ENCODE measurements at regions not wholly inside any gene's neighbourhood (a gene's known extent, or its start where the extent isn't known, plus 50 kb on each side); places are given as distances from the start of the nearest gene placed in this dataset.

- no peak for TF ChIP-seq POLR2A (IDR thresholded peaks at IDR 0.05; ENCODE audit: low read depth, low read length)
- TF ChIP-seq ZBTB4 (CRISPR knock-in tag; IDR thresholded peaks at IDR 0.05), result no peak
- TF ChIP-seq MAX (IDR thresholded peaks at IDR 0.05; ENCODE audit: low read depth, low read length), result no peak
- no peak for TF ChIP-seq CTCF (IDR thresholded peaks at IDR 0.05 in 2 of 3, conservative IDR thresholded peaks at IDR 0.05 in 1 of 3; ENCODE audit: control insufficient read depth in 2 of 3, extremely low read depth in 1 of 3, insufficient read depth in 1 of 3, low read depth in 3 of 3, low read length in 3 of 3)
- no peak for TF ChIP-seq IRF3 (IDR thresholded peaks at IDR 0.05)
- no peak for TF ChIP-seq RB1 (IDR thresholded peaks at IDR 0.05; ENCODE audit: borderline replicate concordance)
- TF ChIP-seq SRF (IDR thresholded peaks at IDR 0.05; ENCODE audit: low read depth in 2 of 2, low read length in 2 of 2), result no peak
Measured at GRCh38 chr1:244339073-244339692, 112.5 kb downstream of the ADSS2 start.
